ENCODE measurements at regions not wholly inside any gene's neighbourhood (a gene's known extent, or its start where the extent isn't known, plus 50 kb on each side); places are given as distances from the start of the nearest gene placed in this dataset.

DNA sequence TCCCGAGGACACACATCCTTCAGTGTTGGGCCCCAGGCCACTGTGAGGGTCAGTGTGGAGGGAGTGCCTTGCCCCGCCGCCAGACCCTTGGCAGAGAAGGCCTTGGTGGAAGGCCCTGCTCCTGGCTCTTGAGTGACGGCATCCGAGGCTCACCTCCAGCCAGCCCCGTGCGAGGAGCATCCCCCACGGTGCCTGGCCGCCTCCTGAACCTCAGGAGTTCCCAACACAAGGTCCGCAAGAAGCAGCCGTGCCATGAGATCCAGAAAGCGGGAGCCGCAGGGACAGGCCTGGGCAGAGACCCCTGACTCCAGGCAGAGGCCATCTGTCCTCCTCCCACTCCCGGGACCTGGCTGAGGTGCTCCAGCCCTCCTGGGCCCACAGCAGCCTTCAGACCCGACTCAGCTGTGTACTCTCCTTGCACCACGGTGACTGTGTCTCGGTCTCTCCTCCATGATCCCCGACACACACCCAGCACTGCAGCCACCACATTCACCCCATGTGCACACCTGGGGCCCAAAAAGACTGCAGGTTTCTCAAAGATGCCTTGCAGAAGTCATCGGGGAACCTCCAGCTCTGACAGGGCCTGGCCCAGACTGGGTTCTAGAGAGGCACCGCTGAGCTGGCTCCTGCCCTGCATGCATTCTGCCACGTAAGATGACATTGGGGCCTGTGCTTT lies 870.2 kb downstream of the BRD1 start:
- FAIRE-seq (no peak), DNase-seq (ENCODE audit: low read depth) (no peak)
- Histone ChIP-seq H3K36me3 (ENCODE audit: control insufficient read depth, insufficient read depth, low read length) (no peaks in the 10 kb centered on the region), H3K27me3 (ENCODE audit: control insufficient read depth, insufficient read depth, low read length) (no peaks in the 10 kb centered on the region), H3K4me3 (ENCODE audit: low read depth, low read length) (no peak overlapping the region)
- TF ChIP-seq, protein P1, sequence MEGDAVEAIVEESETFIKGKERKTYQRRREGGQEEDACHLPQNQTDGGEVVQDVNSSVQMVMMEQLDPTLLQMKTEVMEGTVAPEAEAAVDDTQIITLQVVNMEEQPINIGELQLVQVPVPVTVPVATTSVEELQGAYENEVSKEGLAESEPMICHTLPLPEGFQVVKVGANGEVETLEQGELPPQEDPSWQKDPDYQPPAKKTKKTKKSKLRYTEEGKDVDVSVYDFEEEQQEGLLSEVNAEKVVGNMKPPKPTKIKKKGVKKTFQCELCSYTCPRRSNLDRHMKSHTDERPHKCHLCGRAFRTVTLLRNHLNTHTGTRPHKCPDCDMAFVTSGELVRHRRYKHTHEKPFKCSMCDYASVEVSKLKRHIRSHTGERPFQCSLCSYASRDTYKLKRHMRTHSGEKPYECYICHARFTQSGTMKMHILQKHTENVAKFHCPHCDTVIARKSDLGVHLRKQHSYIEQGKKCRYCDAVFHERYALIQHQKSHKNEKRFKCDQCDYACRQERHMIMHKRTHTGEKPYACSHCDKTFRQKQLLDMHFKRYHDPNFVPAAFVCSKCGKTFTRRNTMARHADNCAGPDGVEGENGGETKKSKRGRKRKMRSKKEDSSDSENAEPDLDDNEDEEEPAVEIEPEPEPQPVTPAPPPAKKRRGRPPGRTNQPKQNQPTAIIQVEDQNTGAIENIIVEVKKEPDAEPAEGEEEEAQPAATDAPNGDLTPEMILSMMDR (IDR thresholded peaks at IDR 0.05; ENCODE audit: insufficient read depth, low read length, severe bottlenecking), result no peak

GRCh38 chr22:48955351-48956311 lies 872.0 kb downstream of the BRD1 start:
- FAIRE-seq (no peak), DNase-seq (ENCODE audit: low read depth) (no peak)
- Histone ChIP-seq H3K36me3 (ENCODE audit: control insufficient read depth, insufficient read depth, low read length) (no peaks in the 10 kb centered on the region), H3K27me3 (ENCODE audit: control insufficient read depth, insufficient read depth, low read length) (no peaks in the 10 kb centered on the region), H3K4me3 (ENCODE audit: low read depth, low read length) (no peak overlapping the region)
- TF ChIP-seq, protein P1 (IDR thresholded peaks at IDR 0.05; ENCODE audit: insufficient read depth, low read length, severe bottlenecking), result no peak

DNA sequence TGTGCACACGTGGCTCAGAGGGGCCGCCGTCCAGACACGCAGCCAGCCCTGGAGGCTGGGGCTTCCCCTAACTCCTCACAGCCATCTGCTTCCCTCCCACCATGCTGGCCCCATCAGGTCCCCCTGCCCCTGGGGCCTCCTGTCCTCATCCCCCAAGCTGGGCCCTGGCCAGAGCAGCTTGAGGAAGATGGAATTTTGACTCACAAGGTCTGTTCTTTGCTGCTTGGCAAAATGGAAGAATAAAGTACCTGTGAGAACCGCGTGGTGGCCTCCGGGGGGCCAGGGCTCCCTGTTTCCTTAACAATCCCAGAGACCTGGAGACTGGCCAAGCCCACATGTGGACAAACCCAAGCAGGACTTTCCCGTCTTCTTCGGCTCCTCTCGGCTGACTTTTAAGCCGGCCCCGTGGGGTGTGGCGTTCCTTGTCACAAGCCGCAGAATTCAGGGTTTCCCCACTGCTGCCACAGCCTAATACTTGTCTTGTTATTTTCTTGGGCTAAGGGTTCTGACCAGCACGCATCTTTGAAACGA lies 872.8 kb downstream of the BRD1 start:
- H3K4me3 ChIP-seq (ENCODE audit: low read depth, low read length), result no peak overlapping the region
- no peaks in the 10 kb centered on the region for H3K36me3 ChIP-seq (ENCODE audit: control insufficient read depth, insufficient read depth, low read length)
- DNase-seq (ENCODE audit: low read depth), result no peak
- no peak for FAIRE-seq
- TF ChIP-seq, protein P1 (IDR thresholded peaks at IDR 0.05; ENCODE audit: insufficient read depth, low read length, severe bottlenecking), result no peak
- H3K27me3 ChIP-seq (ENCODE audit: control insufficient read depth, insufficient read depth, low read length), result no peaks in the 10 kb centered on the region

GRCh38 chr22:48953830-48954229 lies 873.8 kb downstream of the BRD1 start:
- FAIRE-seq, result no peak
- H3K27me3 ChIP-seq (ENCODE audit: control insufficient read depth, insufficient read depth, low read length), result no peaks in the 10 kb centered on the region
- H3K36me3 ChIP-seq (ENCODE audit: control insufficient read depth, insufficient read depth, low read length), result no peaks in the 10 kb centered on the region
- no peak overlapping the region for H3K4me3 ChIP-seq (ENCODE audit: low read depth, low read length)
- TF ChIP-seq, protein P1 (IDR thresholded peaks at IDR 0.05; ENCODE audit: insufficient read depth, low read length, severe bottlenecking), result no peak
- DNase-seq (ENCODE audit: low read depth), result no peak

DNA sequence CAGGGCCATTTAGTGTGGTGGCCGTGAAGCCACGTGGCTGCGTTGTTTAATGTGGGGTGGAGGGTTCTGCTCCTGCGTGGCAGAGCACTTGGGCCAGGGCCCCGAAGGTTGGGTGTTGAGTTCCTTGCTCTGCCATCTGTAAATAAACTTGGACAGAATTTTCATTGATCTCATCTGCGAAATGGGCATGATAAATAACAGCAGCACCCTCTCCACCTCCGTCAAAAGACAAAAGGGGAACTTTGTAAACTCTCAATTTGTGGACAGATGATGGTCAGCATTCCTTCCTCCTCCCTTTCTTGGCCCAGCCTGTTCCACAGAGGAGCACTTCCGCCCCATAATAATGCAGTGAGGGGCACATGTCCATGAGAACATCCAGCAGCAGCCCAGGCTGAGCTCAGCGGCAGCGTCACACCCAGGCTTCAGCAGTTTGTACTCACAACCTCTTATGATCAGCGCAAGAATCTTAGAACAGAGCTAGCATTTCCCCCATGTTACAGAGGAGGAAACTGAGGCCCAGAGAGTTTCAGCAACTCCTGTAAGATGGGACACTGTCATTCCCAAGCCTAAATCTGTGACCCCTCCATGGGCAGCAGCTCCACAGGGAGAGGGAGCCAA lies 874.5 kb downstream of the BRD1 start:
- FAIRE-seq, result no peak
- DNase-seq (ENCODE audit: low read depth), result no peak
- no peaks in the 10 kb centered on the region for H3K27me3 ChIP-seq (ENCODE audit: control insufficient read depth, insufficient read depth, low read length)
- no peak overlapping the region for H3K4me3 ChIP-seq (ENCODE audit: low read depth, low read length)
- H3K36me3 ChIP-seq (ENCODE audit: control insufficient read depth, insufficient read depth, low read length), result no peaks in the 10 kb centered on the region
- TF ChIP-seq, protein P1 (IDR thresholded peaks at IDR 0.05; ENCODE audit: insufficient read depth, low read length, severe bottlenecking), result no peak

Data from bronchial epithelial cell (primary cell).